ENCODE measurements at regions not wholly inside any gene's neighbourhood (a gene's known extent, or its start where the extent isn't known, plus 50 kb on each side); places are given as distances from the start of the nearest gene placed in this dataset.

GRCh38 chr18:27668158-27668557, 483.1 kb upstream of the CHST9 start:
- Histone ChIP-seq H3K36me3 (ENCODE audit: control insufficient read depth in 2 of 2, extremely low read depth in 1 of 2, insufficient read depth in 2 of 2, low read length in 2 of 2) (no peaks in the 10 kb centered on the region), H3K9me1 (replicated peaks; ENCODE audit: control insufficient read depth, extremely low read depth, insufficient read depth, low read length) (no peaks in the 10 kb centered on the region), H3K79me2 (ENCODE audit: control insufficient read depth, insufficient read depth, low read length) (no peaks in the 10 kb centered on the region), H3K27me3 (ENCODE audit: control insufficient read depth in 2 of 2, insufficient read depth in 2 of 2, low read length in 2 of 2) (no peaks in the 10 kb centered on the region), H3K27ac (ENCODE audit: insufficient read depth, low read depth, low read length) (no peak overlapping the region), H3K4me1 (ENCODE audit: control insufficient read depth, extremely low read depth, insufficient read depth, low read length) (no peaks in the 10 kb centered on the region), H2AFZ (ENCODE audit: low read depth, low read length) (no peak overlapping the region), H3K4me2 (ENCODE audit: insufficient read depth, low read length) (no peak overlapping the region), H3K4me3 (replicated peaks in 1 of 3; ENCODE audit: insufficient read depth in 1 of 3, low read depth in 1 of 3, low read length in 3 of 3) (no peak overlapping the region), H4K20me1 (replicated peaks; ENCODE audit: control insufficient read depth, extremely low read depth, insufficient read depth, low read length) (no peaks in the 10 kb centered on the region), H3K9me3 (replicated peaks; ENCODE audit: control insufficient read depth, insufficient read depth, low read length) (no peaks in the 10 kb centered on the region), H3K9ac (replicated peaks; ENCODE audit: extremely low read depth, insufficient read depth, low read length) (no peak overlapping the region)
- ChIA-PET POLR2A (no interaction called here), CTCF (interaction anchor here (0.9 to 1.5 kb wide), 2 partner anchors 17 to 82 kb away, joined by 3 to 4 read pairs; no protein-coding TSS in a partner anchor)
- FAIRE-seq = no peak
- dilution Hi-C loops (cut with MboI; ENCODE audit: extremely low pct_ligation_motif_present, low sequenced_read_pairs) (no loop called here), intact Hi-C loops (cut with micrococcal nuclease) (no loop called here)
- DNase-seq (ENCODE audit: low read depth, low spot score) = no peak
- TF ChIP-seq JUN (IDR thresholded peaks at IDR 0.05; ENCODE audit: borderline replicate concordance, insufficient read depth, insufficient read length, low read depth) = no peak
- TF ChIP-seq POLR2AphosphoS5 (IDR thresholded peaks at IDR 0.05; ENCODE audit: insufficient read depth, low read depth, low read length) = no peak
- TF ChIP-seq GATA2 (IDR thresholded peaks at IDR 0.05; ENCODE audit: insufficient read depth, insufficient read length, low read depth, low read length) = no peak
- no peak for TF ChIP-seq CTCF (IDR thresholded peaks at IDR 0.05; ENCODE audit: extremely low read depth in 1 of 2, insufficient read depth in 1 of 2, low read depth in 1 of 2, low read length in 2 of 2)
- no peak for TF ChIP-seq MYC (IDR thresholded peaks at IDR 0.05; ENCODE audit: low read depth, low read length)
- TF ChIP-seq POLR2A (IDR thresholded peaks at IDR 0.05; ENCODE audit: low read depth, low read length) = no peak
- no peak for TF ChIP-seq EZH2 (IDR thresholded peaks at IDR 0.05; ENCODE audit: borderline replicate concordance, low read depth, low read length, severe bottlenecking)
- TF ChIP-seq MAX (IDR thresholded peaks at IDR 0.05; ENCODE audit: insufficient read depth, insufficient read length) = no peak
- TF ChIP-seq FOS (IDR thresholded peaks at IDR 0.05; ENCODE audit: borderline replicate concordance, insufficient read depth, low read length) = no peak
- BruUV-seq (replicated peaks) = no TSS peak
